Peyer's patch (tissue), 4 donors: ENCODE measurements at regions not wholly inside any gene's neighbourhood (a gene's known extent, or its start where the extent isn't known, plus 50 kb on each side); places are given as distances from the start of the nearest gene placed in this dataset.

Experiments
- DNase-seq, 3 donors: peaks; one replicate each; pipeline ENCODE4 v3.0.0-alpha.2; 2017 to 2019
- H3K27ac ChIP-seq, 4 donors: fragments of 200-600 bp; sonication (generic); one replicate each; pipeline ENCODE4 v1.5.1; 2016 to 2019
- H3K27me3 ChIP-seq, 2 donors: fragments of 200-600 bp; sonication (generic); one replicate each; pipeline ENCODE4 v1.5.1; 2019
- H3K36me3 ChIP-seq, 3 donors: fragments of 200-600 bp; sonication (generic); one replicate each; pipeline ENCODE4 v1.5.1; 2016 to 2019
- H3K4me1 ChIP-seq, 4 donors: fragments of 200-600 bp; sonication (generic); one replicate each; pipeline ENCODE4 v1.5.1; 2016 to 2019
- H3K4me3 ChIP-seq, 4 donors: fragments of 200-600 bp; sonication (generic); 1 replicate in 3 of 4; 2 replicates in 1 of 4; pipeline ENCODE4 v1.5.1; 2016 to 2019; ENCODE audit warnings: mild to moderate bottlenecking in 1 of 4
- H3K9me3 ChIP-seq, 4 donors: fragments of 200-600 bp; sonication (generic); one replicate each; pipeline ENCODE4 v1.5.1; 2016 to 2019; ENCODE audit warnings: mild to moderate bottlenecking in 1 of 4
- POLR2A ChIP-seq, 2 donors: fragments of 450-650 bp; IDR thresholded peaks; one replicate each; pipeline ENCODE4 v1.5.1; 2017; ENCODE audit warnings: antibody characterized with exemption in 2 of 2, mild to moderate bottlenecking in 2 of 2, moderate library complexity in 2 of 2
- TF ChIP-seq, protein P1 (sequence below), 6 experiments: fragments of 450-650 bp in 4 of 6; fragments of 200-600 bp in 2 of 6; sonication (generic) in 1 of 6; IDR thresholded peaks; one replicate each; pipeline ENCODE4 v1.5.1; 2017 to 2019; ENCODE audit warnings: antibody characterized with exemption in 6 of 6, mild to moderate bottlenecking in 3 of 6, moderate library complexity in 1 of 6

DNA sequence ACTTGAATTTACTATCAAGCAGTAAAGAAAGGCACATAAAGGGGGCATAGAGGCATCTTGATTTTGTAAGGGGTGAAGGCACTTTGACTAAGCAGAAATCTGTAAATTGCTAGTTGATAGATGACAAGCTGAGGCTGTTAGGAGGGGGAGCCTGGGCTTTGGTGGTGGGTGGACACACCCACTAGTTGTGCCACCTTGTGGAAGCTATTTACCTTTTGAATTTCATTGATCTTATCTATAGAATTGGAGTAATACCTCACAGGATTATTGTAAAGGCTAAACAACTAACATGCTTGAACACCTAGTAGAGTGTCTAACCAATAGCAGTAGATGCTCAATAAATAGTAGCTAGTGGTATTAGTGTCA lies 142.8 kb upstream of the KCNIP4 start:
- no peak for DNase-seq
- TF ChIP-seq, protein P1, sequence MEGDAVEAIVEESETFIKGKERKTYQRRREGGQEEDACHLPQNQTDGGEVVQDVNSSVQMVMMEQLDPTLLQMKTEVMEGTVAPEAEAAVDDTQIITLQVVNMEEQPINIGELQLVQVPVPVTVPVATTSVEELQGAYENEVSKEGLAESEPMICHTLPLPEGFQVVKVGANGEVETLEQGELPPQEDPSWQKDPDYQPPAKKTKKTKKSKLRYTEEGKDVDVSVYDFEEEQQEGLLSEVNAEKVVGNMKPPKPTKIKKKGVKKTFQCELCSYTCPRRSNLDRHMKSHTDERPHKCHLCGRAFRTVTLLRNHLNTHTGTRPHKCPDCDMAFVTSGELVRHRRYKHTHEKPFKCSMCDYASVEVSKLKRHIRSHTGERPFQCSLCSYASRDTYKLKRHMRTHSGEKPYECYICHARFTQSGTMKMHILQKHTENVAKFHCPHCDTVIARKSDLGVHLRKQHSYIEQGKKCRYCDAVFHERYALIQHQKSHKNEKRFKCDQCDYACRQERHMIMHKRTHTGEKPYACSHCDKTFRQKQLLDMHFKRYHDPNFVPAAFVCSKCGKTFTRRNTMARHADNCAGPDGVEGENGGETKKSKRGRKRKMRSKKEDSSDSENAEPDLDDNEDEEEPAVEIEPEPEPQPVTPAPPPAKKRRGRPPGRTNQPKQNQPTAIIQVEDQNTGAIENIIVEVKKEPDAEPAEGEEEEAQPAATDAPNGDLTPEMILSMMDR (IDR thresholded peaks at IDR 0.05), result no peak
- no peak for TF ChIP-seq POLR2A (IDR thresholded peaks at IDR 0.05)
- Histone ChIP-seq H3K27me3 (no peaks in the 10 kb centered on the region), H3K4me3 (no peak overlapping the region), H3K4me1 (no peaks in the 10 kb centered on the region), H3K36me3 (no peaks in the 10 kb centered on the region), H3K9me3 (no peaks in the 10 kb centered on the region), H3K27ac (no peak overlapping the region)

GRCh38 chr4:22090661-22091351 lies 142.2 kb upstream of the KCNIP4 start:
- Histone ChIP-seq H3K4me3 (no peak overlapping the region), H3K4me1 (no peaks in the 10 kb centered on the region), H3K36me3 (no peaks in the 10 kb centered on the region), H3K27me3 (no peaks in the 10 kb centered on the region), H3K27ac (no peak overlapping the region), H3K9me3 (no peaks in the 10 kb centered on the region)
- TF ChIP-seq, protein P1 (IDR thresholded peaks at IDR 0.05), result no peak
- TF ChIP-seq POLR2A (IDR thresholded peaks at IDR 0.05), result no peak
- DNase-seq, result no peak

DNA sequence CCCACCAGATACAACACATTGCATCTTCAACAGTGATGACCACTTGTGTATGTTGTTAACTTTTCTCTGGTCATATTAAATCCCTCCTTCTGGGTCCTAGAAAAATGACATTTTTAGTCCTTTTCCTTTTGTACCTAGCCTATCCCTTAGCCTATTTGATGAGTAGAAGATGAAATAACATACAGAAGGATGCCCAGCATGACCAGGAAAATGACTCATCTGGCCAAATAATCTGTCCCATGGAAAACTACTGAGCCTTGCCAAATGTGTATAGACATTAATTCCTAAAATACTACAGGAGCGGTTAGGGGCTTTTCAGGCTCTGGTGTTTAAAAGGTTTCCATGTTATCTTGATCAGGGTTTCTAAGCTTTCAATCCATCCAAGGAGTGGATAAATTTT lies 129.0 kb upstream of the KCNIP4 start:
- Histone ChIP-seq H3K27me3 (no peaks in the 10 kb centered on the region), H3K4me3 (no peak overlapping the region), H3K9me3 (no peaks in the 10 kb centered on the region), H3K36me3 (no peaks in the 10 kb centered on the region), H3K27ac (no peak overlapping the region), H3K4me1 (no peaks in the 10 kb centered on the region)
- no peak for DNase-seq
- TF ChIP-seq, protein P1 (IDR thresholded peaks at IDR 0.05), result no peak
- no peak for TF ChIP-seq POLR2A (IDR thresholded peaks at IDR 0.05)

DNA sequence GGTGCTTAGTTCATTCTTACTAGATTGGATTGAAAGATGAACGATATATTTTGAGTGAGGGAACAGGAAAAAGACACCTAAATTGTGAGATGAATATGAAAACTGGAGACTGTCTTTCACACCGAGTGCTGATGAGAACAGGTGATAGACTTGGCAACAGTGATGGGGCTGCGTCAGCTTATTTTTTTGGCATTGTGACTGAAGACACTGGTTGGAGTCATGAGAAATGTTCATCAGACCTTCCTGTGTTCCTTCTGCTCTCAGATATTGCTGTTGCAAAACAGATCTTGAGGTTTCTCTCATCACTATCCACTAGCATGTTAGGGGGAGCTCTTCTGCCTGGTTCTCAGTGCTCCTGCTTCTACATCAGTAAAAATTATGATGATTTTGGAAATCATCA lies 124.2 kb upstream of the KCNIP4 start:
- DNase-seq, result no peak
- H3K36me3 ChIP-seq, result no peaks in the 10 kb centered on the region
- H3K27me3 ChIP-seq, result no peaks in the 10 kb centered on the region
- no peak overlapping the region for H3K4me3 ChIP-seq
- H3K27ac ChIP-seq, result no peak overlapping the region
- H3K4me1 ChIP-seq, result no peaks in the 10 kb centered on the region
- H3K9me3 ChIP-seq, result no peaks in the 10 kb centered on the region
- no peak for TF ChIP-seq POLR2A (IDR thresholded peaks at IDR 0.05)
- TF ChIP-seq, protein P1 (IDR thresholded peaks at IDR 0.05), result no peak

DNA sequence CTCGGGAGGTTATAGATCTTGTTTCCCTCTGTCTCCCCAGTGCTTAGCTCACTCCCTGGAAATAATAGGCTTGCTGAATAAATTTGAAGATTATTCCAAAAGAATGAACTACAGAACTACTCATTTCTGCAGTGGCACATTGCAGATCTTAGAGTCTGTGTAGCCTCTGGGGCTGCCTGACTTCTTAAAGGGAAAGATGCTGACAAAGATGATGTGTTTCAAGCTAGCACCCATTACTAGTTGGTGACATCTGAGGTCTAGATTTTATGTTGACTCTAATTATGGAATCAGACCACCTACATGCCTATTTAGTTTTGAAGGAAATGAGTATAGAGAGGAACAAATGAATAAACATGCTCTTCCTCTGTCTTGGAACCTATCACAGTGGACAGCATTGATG lies 123.7 kb upstream of the KCNIP4 start:
- Histone ChIP-seq H3K27ac (no peak overlapping the region), H3K36me3 (no peaks in the 10 kb centered on the region), H3K9me3 (no peaks in the 10 kb centered on the region), H3K27me3 (no peaks in the 10 kb centered on the region), H3K4me3 (no peak overlapping the region), H3K4me1 (no peaks in the 10 kb centered on the region)
- TF ChIP-seq, protein P1 (IDR thresholded peaks at IDR 0.05), result no peak
- TF ChIP-seq POLR2A (IDR thresholded peaks at IDR 0.05), result no peak
- DNase-seq, result no peak

DNA sequence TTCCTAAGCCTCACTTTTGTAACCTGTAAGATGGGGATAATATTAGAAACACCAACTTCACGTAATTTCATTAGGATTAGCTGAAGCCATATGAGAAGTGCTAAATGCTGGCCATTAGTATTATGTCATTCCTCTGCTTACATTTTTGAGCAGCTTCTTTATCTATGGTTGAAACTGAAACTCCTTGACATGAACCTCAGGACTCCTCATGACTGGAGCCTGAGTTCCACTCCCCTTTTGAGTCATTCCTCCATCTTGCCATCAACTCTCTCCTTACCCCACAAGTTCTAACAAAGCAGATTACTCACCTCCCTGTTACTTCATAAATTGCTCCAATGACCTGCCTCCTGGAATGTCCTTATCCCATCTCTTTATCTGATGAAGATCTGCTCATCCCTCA lies 123.2 kb upstream of the KCNIP4 start:
- no peak overlapping the region for H3K27ac ChIP-seq
- DNase-seq, result no peak
- no peaks in the 10 kb centered on the region for H3K9me3 ChIP-seq
- no peaks in the 10 kb centered on the region for H3K4me1 ChIP-seq
- H3K27me3 ChIP-seq, result no peaks in the 10 kb centered on the region
- TF ChIP-seq, protein P1 (IDR thresholded peaks at IDR 0.05), result no peak
- TF ChIP-seq POLR2A (IDR thresholded peaks at IDR 0.05), result no peak
- no peak overlapping the region for H3K4me3 ChIP-seq
- no peaks in the 10 kb centered on the region for H3K36me3 ChIP-seq
